Testis (tissue), 2 donors: ENCODE measurements at regions not wholly inside any gene's neighbourhood (a gene's known extent, or its start where the extent isn't known, plus 50 kb on each side); places are given as distances from the start of the nearest gene placed in this dataset.

Experiments
- CTCF ChIP-seq, 3 experiments: fragments of 450-650 bp in 2 of 3; fragments of 200-600 bp in 1 of 3; sonication (generic) in 1 of 3; IDR thresholded peaks; one replicate each; pipeline ENCODE4 v1.5.1; 2016 to 2019; ENCODE audit warnings: antibody characterized with exemption in 3 of 3, mild to moderate bottlenecking in 2 of 3, moderate library complexity in 1 of 3
- POLR2A ChIP-seq: fragments of 450-650 bp; IDR thresholded peaks from one replicate; pipeline ENCODE4 v1.6.1; 2017; ENCODE audit warnings: antibody characterized with exemption, mild to moderate bottlenecking, moderate library complexity

GRCh38 chr3:73783811-73784210 lies 159.1 kb upstream of the PDZRN3 start:
- TF ChIP-seq POLR2A (no peak), CTCF (IDR thresholded peaks at IDR 0.05) (no peak)
